Epithelial cell of proximal tubule (primary cell): ENCODE measurements at regions not wholly inside any gene's neighbourhood (a gene's known extent, or its start where the extent isn't known, plus 50 kb on each side); places are given as distances from the start of the nearest gene placed in this dataset.

Experiments used
- DNase-seq: peaks from one replicate; pipeline ENCODE4 v3.0.0-alpha.2; 2011; ENCODE audit warnings: low read depth
- H3K4me3 ChIP-seq: 2 replicates; pipeline ENCODE4 v1.5.1; 2011; ENCODE audit warnings: low read depth, mild to moderate bottlenecking, low read length
- CTCF ChIP-seq: conservative IDR thresholded peaks from 2 replicates; pipeline ENCODE4 v1.5.1; 2012; ENCODE audit warnings: low read depth, mild to moderate bottlenecking, low read length

DNA sequence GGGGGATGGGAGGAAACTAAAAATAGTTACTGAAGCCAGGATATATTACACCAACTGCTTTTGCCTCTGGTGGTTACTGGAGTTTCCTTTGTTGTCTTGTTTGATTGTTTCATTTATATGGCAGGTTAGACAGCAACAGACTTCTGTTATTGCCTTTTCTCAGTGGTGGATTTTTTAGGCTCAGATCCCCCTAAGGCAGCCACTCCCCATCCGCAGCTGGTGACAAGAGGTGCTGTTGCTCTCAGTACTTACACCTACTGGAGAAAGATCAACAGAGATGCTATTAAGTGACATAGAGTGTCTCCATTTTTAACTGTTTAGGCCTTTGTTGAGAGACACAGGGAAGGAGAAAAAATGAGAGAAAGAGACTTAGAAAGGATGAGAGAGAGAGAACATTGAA, 552.1 kb downstream of the PKHD1 start:
- TF ChIP-seq CTCF: no peak
- no peak overlapping the region for H3K4me3 ChIP-seq
- DNase-seq: no peak

DNA sequence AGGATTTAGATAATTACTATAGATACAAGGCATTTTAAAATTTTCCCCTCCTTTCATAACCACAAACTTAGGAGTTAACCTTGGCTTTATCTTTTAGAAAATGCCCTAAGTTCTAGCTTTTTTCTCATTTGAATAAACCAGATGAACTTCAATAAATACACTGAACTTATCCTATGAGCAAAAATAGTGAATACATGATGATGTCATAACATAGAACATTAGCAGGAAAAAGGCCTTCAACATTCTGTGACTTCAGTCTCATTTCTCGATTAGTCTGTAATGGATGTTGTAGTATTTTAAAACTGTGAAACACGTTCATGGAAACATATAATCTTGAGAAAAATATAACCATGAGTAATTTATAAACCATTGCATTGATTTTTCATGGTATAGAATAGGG, 550.7 kb downstream of the PKHD1 start:
- DNase-seq: no peak
- H3K4me3 ChIP-seq: no peak overlapping the region
- no peak for TF ChIP-seq CTCF

- H3K4me3 ChIP-seq: no peak overlapping the region
- peak; percentile 31 for TF ChIP-seq CTCF
- DNase-seq: no peak
These were observed 545.6 kb downstream of the PKHD1 start for GRCh38 chr6:51541847-51542246.

- DNase-seq: no peak
- no peak overlapping the region for H3K4me3 ChIP-seq
- TF ChIP-seq CTCF: no peak
These were observed 544.9 kb downstream of the PKHD1 start for GRCh38 chr6:51542475-51542874.

- TF ChIP-seq CTCF: no peak
- no peak overlapping the region for H3K4me3 ChIP-seq
- no peak for DNase-seq
These were observed 537.2 kb downstream of the PKHD1 start for GRCh38 chr6:51550243-51550642.

DNA sequence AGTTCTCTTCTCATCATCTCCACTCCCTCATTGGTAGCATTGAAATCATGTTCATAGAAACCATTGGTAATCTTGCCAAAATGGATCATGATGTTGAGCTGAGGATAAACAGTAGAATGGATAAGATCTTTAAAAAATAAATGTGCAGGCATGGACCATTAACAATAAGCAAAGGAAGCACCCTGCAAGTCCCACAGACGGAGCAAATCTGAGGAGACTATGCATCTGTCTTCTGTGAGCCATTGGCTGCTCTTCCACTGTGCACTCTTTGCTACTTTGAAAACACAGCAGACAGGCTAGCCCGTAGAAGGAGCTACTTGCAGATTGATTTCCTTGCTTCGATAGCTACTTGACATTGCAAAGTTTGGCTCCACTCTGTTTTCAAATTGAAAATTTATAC, 535.0 kb downstream of the PKHD1 start:
- no peak for DNase-seq
- no peak overlapping the region for H3K4me3 ChIP-seq
- TF ChIP-seq CTCF: no peak

DNA sequence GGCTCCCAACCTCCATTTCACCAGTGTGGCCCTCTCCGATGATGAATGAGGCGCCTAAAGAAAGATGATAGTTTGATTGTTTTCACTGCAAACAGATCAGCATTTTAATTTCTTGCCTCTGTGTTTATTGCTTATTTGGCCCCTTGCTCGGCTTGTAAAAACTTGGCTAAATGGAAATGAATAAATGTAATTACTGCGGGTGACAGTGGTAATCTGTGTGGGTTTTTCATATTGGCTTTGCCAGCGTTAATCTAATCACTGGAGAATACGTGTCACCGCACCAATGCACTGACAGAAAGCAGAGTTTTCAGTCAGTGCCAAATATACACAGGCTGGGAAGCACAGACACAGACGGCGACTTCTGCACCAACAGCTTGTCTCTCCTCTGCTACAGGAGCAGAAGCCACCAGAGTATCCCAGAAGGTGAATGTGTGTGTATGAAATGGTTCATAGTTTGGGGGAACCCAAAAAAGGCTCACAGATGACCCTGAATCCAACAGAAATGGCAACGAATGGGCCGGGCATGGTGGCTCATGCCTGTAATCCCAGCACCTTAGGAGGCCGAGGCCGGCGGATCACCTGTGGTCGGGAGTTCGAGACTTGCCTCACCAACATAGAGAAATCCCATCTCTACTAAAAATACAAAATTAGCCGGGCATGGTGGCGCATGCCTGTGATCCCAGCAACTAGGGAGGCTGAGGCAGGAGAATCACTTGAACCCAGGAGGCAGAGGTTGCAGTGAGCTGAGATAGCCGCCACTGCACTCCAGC, 534.0 kb downstream of the PKHD1 start:
- no peak for DNase-seq
- no peak for TF ChIP-seq CTCF
- H3K4me3 ChIP-seq: no peak overlapping the region
